22Rv1 (cell line): ENCODE measurements at regions not wholly inside any gene's neighbourhood (a gene's known extent, or its start where the extent isn't known, plus 50 kb on each side); places are given as distances from the start of the nearest gene placed in this dataset.

Source experiments
- CTCF ChIP-seq: fragments of 450-650 bp; IDR thresholded peaks from 2 replicates; pipeline ENCODE4 v1.5.1; 2017; ENCODE audit warnings: mild to moderate bottlenecking
- ZFX ChIP-seq: fragments of 450-650 bp; IDR thresholded peaks from 2 replicates; pipeline ENCODE4 v1.6.1; 2017; ENCODE audit warnings: antibody characterized with exemption, borderline replicate concordance

DNA sequence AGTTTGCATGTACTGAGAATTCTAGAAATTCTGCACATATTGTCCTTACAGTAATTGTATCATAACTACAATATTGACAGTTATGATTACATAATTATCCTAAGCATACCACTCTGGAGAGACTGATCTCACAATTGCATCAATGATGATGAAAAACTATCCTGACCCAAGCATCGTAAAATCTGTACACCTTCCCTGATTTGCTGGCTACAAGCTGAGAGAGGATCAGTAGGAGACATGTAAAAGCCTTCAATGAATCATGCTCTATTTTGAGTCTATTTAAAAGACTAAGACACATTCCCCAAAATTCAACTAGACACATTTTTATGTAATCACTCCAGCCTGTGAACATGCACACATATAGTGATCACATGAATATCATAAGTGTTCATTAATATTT is 1833.8 kb downstream of the EFNA5 start:
- TF ChIP-seq CTCF (no peak), ZFX (no peak)
